ENCODE measurements at regions not wholly inside any gene's neighbourhood (a gene's known extent, or its start where the extent isn't known, plus 50 kb on each side); places are given as distances from the start of the nearest gene placed in this dataset.

DNA sequence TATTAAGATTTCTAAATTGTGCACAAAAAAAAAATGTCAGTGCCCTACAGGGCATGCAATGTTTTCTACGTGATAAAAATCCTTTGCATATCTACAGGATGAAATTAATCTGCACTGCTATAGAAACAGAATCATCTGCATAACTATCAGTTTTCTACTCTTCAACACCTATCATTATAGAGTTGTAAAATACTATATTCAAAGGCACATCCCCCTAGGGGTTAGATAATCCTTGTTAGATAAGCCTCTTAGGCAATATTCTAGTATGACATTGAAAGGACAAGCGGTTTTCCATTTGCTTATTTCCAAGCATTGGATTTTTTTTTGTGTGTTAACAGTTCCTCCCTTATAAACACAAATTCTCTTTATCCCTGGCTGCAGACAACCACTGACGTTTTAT is 98.7 kb upstream of the LAMA2 start:
- TF ChIP-seq, protein P1, sequence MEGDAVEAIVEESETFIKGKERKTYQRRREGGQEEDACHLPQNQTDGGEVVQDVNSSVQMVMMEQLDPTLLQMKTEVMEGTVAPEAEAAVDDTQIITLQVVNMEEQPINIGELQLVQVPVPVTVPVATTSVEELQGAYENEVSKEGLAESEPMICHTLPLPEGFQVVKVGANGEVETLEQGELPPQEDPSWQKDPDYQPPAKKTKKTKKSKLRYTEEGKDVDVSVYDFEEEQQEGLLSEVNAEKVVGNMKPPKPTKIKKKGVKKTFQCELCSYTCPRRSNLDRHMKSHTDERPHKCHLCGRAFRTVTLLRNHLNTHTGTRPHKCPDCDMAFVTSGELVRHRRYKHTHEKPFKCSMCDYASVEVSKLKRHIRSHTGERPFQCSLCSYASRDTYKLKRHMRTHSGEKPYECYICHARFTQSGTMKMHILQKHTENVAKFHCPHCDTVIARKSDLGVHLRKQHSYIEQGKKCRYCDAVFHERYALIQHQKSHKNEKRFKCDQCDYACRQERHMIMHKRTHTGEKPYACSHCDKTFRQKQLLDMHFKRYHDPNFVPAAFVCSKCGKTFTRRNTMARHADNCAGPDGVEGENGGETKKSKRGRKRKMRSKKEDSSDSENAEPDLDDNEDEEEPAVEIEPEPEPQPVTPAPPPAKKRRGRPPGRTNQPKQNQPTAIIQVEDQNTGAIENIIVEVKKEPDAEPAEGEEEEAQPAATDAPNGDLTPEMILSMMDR (conservative IDR thresholded peaks at IDR 0.05; ENCODE audit: low read depth in 2 of 2): no peak
- TF ChIP-seq EZH2 (IDR thresholded peaks at IDR 0.05; ENCODE audit: low read depth, unreplicated experiment) (no peak), JUNB (IDR thresholded peaks at IDR 0.05; ENCODE audit: unreplicated experiment) (no peak), CREB1 (CRISPR knock-in tag; IDR thresholded peaks at IDR 0.05; ENCODE audit: low read depth) (no peak), POLR2AphosphoS5 (IDR thresholded peaks at IDR 0.05; ENCODE audit: low read depth) (no peak), STAT1 (IDR thresholded peaks at IDR 0.05; ENCODE audit: unreplicated experiment) (no peak), EZH2phosphoT487 (IDR thresholded peaks at IDR 0.05; ENCODE audit: unreplicated experiment) (no peak), NANOG (IDR thresholded peaks at IDR 0.05; ENCODE audit: borderline replicate concordance) (no peak)
- TF ChIP-seq, protein P2, sequence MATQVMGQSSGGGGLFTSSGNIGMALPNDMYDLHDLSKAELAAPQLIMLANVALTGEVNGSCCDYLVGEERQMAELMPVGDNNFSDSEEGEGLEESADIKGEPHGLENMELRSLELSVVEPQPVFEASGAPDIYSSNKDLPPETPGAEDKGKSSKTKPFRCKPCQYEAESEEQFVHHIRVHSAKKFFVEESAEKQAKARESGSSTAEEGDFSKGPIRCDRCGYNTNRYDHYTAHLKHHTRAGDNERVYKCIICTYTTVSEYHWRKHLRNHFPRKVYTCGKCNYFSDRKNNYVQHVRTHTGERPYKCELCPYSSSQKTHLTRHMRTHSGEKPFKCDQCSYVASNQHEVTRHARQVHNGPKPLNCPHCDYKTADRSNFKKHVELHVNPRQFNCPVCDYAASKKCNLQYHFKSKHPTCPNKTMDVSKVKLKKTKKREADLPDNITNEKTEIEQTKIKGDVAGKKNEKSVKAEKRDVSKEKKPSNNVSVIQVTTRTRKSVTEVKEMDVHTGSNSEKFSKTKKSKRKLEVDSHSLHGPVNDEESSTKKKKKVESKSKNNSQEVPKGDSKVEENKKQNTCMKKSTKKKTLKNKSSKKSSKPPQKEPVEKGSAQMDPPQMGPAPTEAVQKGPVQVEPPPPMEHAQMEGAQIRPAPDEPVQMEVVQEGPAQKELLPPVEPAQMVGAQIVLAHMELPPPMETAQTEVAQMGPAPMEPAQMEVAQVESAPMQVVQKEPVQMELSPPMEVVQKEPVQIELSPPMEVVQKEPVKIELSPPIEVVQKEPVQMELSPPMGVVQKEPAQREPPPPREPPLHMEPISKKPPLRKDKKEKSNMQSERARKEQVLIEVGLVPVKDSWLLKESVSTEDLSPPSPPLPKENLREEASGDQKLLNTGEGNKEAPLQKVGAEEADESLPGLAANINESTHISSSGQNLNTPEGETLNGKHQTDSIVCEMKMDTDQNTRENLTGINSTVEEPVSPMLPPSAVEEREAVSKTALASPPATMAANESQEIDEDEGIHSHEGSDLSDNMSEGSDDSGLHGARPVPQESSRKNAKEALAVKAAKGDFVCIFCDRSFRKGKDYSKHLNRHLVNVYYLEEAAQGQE (IDR thresholded peaks at IDR 0.05; ENCODE audit: unreplicated experiment): no peak
- TF ChIP-seq, protein P3, sequence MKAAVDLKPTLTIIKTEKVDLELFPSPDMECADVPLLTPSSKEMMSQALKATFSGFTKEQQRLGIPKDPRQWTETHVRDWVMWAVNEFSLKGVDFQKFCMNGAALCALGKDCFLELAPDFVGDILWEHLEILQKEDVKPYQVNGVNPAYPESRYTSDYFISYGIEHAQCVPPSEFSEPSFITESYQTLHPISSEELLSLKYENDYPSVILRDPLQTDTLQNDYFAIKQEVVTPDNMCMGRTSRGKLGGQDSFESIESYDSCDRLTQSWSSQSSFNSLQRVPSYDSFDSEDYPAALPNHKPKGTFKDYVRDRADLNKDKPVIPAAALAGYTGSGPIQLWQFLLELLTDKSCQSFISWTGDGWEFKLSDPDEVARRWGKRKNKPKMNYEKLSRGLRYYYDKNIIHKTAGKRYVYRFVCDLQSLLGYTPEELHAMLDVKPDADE (IDR thresholded peaks at IDR 0.05): no peak

All from GM23338 (cell line).